ENCODE measurements at regions not wholly inside any gene's neighbourhood (a gene's known extent, or its start where the extent isn't known, plus 50 kb on each side); places are given as distances from the start of the nearest gene placed in this dataset.

DNA sequence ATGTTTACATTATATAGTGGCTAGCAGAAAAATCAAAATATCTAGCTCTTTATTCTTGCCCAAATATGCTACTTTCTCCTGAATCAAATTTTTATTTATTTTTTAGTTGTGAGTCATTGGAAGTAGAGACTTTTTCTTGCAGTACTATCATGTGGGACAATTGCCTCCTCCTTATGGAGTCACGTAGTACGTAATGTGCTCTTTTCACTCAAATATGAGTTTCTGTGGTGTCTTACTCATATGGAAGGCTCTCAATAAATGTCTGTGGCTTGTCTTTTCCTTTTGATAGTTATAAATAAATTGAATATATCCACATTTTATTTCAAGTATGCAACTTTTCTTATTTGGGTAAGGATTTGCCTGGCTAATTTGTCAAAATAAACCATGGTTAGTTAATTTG, 1411.0 kb upstream of the SLC10A2 start:
- TF ChIP-seq CTCF (IDR thresholded peaks at IDR 0.05; ENCODE audit: low read depth, low read length), result no peak
- no peak for TF ChIP-seq POLR2A (IDR thresholded peaks at IDR 0.05; ENCODE audit: extremely low read depth, insufficient read length)
- no peak for TF ChIP-seq MAX (IDR thresholded peaks at IDR 0.05; ENCODE audit: low read depth, low read length)

Measured in NB4 (cell line).